ENCODE measurements at regions not wholly inside any gene's neighbourhood (a gene's known extent, or its start where the extent isn't known, plus 50 kb on each side); places are given as distances from the start of the nearest gene placed in this dataset.

DNA sequence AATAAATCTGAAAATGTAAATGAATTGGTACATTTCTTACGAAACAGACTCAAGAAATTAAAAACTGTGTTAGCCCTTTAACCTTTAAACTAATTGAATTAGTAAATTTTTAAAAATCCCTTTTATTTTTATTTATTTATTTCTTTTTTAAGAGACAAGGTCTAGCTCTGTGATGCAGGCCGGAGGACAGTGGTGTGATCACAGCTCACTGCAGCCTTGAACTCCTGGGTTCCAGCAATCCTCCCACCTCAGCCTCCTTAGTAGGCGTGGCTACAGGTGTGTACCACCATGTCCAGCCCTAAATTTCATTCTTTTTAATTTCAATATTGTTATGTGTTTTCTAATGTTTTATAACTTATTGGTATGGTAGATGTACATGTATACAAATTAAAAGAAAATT is 72.6 kb downstream of the MYEOV start:
- DNase-seq, result no peak

GRCh38 chr11:69367211-69367964 is 73.4 kb downstream of the MYEOV start:
- no peak for DNase-seq

DNA sequence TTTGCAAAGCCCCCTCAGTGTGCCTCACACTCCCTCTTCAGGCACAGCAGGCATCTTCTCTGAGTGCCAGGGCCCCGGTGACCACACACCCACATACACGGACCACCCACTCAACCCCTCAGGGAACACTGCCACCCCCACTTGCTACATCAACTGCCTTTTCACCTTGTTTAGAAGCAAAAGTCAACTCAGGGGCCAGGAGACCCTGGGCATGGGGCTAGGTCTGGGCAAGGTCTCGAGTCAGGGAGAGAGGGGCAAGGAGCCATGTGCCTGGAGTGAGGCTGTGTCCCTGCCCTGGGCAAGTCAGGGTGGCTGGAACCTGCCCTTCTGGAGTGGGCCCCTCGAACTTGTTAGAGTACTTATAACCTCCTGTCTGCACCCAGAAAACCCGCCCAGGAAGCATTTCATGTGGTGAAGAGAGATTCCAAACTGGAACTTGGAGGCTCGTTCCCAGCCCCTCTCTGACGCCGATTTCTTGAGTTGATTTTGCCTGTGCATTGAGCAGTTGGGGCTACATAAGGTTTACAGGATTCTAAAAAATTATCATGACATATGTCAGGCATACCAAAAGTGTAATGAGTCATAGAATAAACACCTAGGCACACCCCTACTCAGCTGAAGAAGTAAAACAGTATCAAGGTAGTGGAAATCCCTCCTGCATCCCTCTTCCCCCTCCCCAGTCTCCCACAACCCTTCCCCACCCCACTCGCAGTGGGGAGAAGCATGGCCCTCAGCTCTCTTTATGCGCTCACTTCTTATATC is 74.3 kb downstream of the MYEOV start:
- DNase-seq, result no peak

- DNase-seq, result no peak
Measured at GRCh38 chr11:69369210-69369825, 75.4 kb downstream of the MYEOV start.

- DNase-seq, result no peak
Measured at GRCh38 chr11:69369945-69370344, 76.0 kb downstream of the MYEOV start.

- no peak for DNase-seq
Measured at GRCh38 chr11:69370984-69371709, 77.2 kb downstream of the MYEOV start.

GRCh38 chr11:69371731-69372588 is 78.0 kb downstream of the MYEOV start:
- no peak for DNase-seq

GRCh38 chr11:69372589-69373250 is 78.8 kb downstream of the MYEOV start:
- no peak for DNase-seq

- no peak for DNase-seq
Measured at GRCh38 chr11:69373251-69373635, 79.3 kb downstream of the MYEOV start.

DNA sequence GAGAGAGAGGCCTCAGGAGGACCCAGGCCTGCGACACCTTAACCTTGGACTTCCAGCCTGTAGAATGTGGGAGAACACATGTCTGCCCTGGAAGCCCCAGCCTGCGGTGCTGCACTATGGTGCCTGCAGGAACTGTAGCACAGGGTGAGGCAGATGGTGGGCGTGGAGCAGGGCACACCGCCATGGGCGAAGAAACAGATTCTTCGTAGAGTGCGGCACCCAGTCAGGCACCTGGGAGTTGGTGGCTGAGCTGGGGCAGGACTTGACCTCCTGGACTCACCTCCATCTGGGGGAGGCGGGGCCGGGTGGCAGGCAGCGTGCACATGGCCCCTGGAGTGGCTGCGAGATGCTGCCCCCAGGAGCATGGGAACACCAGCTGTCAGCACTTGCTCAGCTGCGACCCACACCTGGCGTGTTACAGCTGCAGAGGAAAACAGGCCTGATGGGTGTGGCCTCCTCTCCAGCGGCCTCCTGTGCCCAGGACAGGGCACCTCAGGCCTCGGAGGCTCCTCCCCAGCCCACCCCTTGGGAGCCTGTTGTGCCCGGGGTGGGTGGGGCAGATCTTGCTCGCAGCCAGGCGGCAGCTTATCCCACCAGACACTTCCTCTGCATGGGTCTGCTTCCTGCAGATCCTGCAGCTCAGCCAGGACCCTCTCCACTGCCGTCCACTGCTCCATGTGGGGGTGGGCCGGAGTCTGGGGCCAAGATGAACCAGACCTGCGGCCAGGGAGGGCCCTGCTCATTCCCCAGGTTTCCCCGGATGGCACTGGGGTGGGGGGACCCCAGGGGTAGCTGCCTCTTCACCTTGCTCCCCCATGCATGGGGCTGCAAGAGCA is 80.4 kb downstream of the MYEOV start:
- DNase-seq, result no peak

DNA sequence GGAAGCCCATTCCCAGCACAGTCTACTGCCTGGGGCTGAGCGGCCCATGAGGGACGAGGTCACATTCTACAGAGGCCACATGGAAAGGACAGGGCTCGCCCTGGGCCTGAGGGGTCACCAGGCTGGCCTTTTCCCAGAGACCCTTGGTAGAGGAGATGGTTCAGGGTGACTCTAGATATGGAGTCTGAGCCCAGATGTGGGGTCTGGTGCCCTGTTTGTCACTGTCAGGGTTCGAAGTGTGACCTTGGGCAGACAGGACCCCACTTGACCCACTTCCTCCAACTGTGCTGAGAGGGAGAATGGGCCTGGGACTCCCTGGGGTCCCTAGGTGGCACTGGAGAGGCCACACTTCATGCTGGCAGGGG is 81.0 kb downstream of the MYEOV start:
- no peak for DNase-seq

GRCh38 chr11:69375316-69376154 is 81.6 kb downstream of the MYEOV start:
- DNase-seq, result no peak

- DNase-seq, result no peak
Measured at GRCh38 chr11:69376155-69377028, 82.4 kb downstream of the MYEOV start.

GRCh38 chr11:69377029-69377952 is 83.3 kb downstream of the MYEOV start:
- DNase-seq, result no peak

DNA sequence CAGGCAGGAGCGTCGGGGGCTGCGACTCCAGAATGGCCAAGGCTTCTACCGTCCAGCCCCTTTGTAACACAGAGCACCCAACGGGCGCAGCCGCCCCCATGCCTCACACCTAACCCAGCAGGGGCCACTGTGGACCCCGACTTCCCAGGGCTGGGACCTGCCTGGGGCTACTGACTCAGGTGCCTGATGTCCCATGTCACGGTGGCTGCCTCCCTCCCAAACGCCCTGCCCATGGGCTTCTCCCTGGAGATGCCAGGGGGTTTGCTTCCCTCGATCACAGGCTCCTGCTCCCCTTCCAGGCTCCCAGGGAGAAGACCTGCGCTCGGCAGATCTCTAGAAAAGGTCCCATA is 84.0 kb downstream of the MYEOV start:
- DNase-seq, result no peak

DNA sequence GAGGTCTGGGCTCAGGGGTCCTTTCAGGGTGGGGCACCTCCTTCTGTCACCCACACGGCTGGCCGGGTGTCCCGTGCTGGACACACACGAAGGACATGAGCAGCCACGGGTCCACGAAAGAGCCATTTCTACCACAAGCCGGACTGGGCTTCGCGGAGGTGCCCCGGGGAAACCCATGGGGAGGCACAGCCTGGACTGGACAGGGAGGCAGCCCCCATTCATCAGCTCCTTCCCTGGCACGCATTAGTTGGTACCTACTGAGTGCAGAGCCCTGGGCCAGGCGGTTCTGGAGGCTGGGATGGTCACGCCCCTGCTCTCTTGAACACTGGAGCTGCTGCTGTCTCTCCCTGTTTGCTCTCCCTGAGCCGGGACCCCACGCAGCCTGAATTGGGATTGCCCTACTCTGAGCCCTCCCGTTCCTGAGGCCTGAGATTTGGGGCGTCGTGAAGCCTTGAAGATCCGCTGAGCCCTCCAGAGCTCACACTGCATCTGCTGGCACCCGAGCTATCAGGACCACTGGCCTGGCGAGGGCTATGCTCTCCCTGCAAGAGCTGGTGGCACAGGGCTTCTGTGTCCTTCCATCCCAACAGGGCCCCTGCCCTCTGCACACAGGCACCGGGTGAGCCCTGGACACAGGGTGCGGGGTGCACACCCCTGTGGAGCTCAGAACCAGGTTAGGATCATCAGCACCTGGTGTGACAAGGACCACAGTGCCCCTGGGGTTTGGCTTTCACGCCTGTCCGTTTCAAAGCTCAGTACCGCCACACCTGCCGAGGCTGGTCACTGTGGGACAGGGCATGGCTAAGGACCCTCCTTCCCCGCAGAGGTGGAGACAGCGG is 84.6 kb downstream of the MYEOV start:
- DNase-seq, result no peak

DNA sequence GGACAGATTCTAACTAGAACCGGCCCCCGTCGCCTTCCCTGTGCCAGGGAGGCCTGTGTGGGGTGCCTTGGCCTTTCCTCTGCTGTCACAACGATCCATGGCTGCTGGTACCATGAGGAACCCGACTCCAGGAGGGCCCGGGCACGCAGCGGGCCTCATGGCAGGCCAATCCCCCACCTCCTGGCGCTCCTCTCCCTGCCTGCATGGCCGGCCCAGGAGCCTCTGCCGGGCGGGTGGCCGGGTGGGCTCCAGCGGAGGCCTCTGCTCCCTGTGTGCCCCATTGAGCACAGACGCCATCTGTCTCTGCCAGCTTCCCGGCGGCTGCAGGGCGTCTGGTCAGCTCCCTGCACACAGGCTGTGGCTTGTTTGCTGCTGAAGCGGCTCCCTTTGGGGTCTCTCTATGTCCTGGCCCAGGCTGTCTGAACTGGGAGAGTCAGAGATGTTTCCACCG is 86.5 kb downstream of the MYEOV start:
- no peak for DNase-seq

Measured in kidney glomerular epithelial cell (primary cell).